HG03432 (cell line): ENCODE measurements at regions not wholly inside any gene's neighbourhood (a gene's known extent, or its start where the extent isn't known, plus 50 kb on each side); places are given as distances from the start of the nearest gene placed in this dataset.

ENCODE experiments used
- ATAC-seq: cut with Tn5 transposase; IDR thresholded peaks from one replicate; pipeline ENCODE4 v1.9.1; 2021; ENCODE audit warnings: mild to moderate bottlenecking, moderate library complexity; ENCODE audit not compliant: unreplicated experiment

DNA sequence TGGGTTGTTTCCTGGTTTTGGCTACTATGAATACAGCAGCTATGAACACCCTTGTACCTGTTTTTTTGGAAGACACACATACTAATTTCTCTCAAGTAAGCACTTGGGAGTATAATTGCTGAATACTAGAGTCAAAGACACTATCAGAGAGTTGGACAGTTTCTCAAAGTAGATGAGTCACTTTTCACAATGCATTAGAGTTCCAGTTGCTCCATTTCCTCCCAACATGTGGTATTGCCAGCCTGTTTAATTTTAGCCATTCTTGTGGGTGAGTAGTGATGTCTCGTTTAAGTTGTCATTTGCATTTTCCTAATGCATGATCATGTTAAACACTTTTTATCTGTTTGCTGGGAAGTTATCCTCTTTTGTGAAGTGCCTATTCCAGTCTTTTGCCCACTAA is 81.6 kb upstream of the GDNF start:
- no peak for ATAC-seq

DNA sequence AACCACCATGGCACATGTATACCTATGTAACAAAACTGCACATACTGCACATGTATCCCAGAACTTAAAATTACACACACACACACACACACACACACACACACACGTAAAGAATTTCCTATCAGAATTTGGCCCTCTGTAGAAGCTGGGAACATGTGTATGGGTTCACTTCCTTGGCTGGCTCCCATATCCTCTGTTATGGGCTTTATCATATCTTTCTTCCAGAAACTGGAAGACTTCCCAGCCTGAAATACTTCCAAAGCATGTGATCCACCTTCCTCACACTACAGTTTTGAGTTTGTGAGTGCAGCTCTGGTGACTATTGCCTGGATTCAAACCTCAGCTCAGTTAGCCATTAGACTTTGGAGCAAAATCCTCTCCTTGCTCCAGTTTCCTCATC is 78.6 kb upstream of the GDNF start:
- no peak for ATAC-seq

DNA sequence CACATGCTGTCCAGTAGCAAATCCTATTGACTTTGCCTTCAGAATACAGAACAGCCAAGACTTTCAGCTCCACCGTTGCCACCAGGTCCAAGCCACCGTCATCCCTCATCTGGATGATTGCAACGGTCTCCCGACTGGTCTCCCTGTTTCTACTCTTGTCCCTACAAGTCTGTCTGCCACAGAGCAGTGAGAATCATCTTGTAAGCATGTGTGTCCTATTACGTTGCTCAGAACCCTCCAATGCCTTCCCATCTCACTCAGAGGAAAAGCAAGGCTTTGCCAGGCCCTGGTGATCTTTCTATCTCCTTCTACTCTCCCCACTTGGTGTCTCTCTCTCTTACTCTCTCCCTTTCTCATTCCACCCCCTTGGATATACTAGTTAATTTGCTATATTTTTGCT is 76.7 kb upstream of the GDNF start:
- ATAC-seq = no peak

- peak; percentile 71 for ATAC-seq
Observed at GRCh38 chr5:37915097-37915736, 75.4 kb upstream of the GDNF start.

GRCh38 chr5:37909610-37910266 is 69.9 kb upstream of the GDNF start:
- peak; percentile 88 for ATAC-seq

DNA sequence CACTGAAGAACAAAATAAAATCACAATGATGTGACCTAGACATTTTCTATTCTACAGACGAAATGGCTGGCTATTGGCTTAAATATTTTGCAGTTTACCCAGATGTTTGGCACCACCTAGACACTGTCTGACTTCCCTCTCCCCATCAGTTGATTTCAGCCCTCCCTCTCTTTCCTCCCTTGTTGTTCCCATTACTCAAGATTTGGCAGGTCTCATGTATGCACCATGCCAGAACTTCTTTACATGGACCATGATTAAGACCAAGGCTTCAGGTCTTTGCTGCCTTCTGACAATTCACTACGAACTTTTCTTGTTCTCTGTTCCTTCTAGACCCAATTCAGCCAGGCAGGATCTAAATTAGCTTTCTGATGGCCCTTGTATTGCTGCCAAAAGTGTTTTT is 66.6 kb upstream of the GDNF start:
- no peak for ATAC-seq

- no peak for ATAC-seq
Observed at GRCh38 chr5:37905230-37905629, 65.4 kb upstream of the GDNF start.

GRCh38 chr5:37902323-37902722 is 62.5 kb upstream of the GDNF start:
- no peak for ATAC-seq

DNA sequence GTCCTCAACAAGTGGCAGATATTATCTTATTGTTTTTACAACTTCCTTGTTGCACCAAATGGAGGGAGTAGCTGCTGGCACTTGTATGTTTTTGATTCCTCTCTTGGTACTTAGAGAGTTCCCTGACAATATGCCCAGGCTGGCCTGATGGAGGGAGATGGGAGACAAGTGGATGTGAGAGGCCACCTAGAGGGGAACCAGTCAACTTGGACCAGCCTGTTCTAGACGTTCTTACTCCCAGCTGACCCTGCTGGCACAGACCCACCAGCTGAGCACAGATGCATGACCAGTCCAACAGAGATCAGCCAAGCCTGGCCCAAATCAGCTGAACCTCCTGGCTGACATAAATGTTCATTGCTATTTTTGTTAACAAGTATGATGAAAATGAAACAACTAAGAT is 60.9 kb upstream of the GDNF start:
- ATAC-seq = no peak

- ATAC-seq = no peak
Observed at GRCh38 chr5:37899037-37899436, 59.2 kb upstream of the GDNF start.

DNA sequence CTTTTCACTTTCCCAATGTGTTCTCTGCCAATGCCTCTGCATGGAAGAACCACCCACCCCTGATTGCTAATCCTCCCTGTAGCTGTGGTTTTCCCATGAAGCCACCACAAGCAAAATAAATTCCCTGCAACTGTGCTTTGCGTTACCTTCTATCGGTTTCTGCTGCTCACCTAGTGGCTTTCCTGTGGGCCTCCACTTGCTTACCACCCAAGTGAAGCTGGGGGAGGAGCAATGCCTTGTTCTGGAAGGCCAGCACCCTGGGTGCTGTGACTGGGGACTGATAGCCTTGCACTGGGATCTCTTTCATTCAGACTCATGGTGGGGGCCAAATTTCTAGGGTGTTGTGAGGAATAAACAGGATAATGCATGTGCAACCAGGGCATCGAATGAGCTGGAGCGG is 56.3 kb upstream of the GDNF start:
- ATAC-seq = no peak

- ATAC-seq = no peak
Observed at GRCh38 chr5:37893434-37894134, 53.7 kb upstream of the GDNF start.

DNA sequence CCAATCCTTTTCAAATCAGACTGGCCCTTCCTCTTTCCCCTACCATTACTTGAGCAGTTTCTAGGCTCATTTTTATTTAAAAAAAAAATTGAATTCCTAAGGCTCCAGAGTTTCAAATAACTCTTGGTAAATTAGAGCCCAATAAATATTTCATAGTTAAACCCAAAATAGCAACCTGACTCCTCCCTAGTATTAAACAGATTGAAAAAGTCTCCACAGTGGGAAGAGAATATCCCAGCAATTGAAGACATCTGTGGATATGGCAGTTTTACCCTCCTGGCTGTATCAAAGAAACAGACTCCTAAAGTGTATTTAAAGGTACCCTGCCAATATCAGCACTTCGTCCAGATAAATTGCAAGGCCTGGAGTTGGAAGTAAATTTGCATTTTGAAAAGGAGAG is 52.7 kb upstream of the GDNF start:
- ATAC-seq = no peak

GRCh38 chr5:37891832-37892231 is 52.0 kb upstream of the GDNF start:
- no peak for ATAC-seq

- no peak for ATAC-seq
Observed at GRCh38 chr5:37889612-37890317, 49.9 kb upstream of the GDNF start.
